HG03460 (cell line): ENCODE measurements at regions not wholly inside any gene's neighbourhood (a gene's known extent, or its start where the extent isn't known, plus 50 kb on each side); places are given as distances from the start of the nearest gene placed in this dataset.

Experiments
- ATAC-seq: cut with Tn5 transposase; IDR thresholded peaks from one replicate; pipeline ENCODE4 v1.9.1; 2021; ENCODE audit not compliant: unreplicated experiment

DNA sequence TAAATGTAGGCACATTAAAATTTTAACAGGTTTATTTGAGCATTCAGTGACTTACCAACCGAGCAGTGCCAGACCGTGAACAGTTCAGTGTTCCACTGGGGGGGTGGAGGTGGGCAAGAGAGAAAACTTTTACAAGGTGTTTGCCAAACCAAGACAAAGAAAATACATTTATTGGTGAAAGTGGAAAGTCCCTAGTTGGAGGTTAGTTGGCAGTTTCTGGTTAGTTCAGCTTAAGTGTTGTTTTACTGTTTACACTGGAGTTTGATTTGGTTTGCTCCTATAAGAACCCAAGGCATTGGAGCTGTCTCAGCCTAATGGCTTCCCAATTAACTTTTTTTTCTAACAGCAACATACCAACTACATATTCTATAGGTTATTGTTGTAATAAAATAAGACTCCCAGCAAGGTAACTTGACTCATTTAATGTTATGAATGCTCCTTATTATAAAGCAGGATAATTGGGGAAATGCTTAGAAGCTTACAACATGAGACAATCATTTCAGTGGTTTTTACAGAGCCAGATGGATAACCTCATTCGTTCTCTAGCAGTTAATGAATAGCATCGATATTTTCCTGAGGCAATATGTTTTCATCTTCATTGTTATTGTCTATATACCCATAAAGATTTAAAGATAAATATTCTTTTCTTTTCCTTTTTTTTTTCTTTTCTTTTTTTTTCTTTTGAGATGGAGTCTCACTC is 115.8 kb downstream of the ETNK1 start:
- no peak for ATAC-seq

DNA sequence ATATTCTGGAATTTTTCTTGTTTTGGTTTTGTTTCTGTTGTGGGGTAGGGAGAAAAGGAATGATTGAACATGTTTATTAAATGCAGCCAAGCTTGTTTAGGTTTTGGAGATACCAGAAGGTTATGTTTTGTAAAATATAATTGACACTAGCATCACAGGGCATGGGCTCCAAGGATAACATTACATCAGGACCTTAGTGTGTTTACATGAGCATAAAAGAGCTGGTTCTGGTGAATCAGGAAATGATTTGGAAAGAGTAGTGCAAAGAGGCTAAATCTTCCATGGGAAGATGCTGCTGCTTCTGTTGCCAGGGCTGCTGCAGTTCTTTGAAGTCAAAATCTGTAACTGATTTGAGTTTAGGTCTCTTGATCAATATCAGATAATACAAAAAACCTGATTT is 118.7 kb downstream of the ETNK1 start:
- ATAC-seq = no peak

DNA sequence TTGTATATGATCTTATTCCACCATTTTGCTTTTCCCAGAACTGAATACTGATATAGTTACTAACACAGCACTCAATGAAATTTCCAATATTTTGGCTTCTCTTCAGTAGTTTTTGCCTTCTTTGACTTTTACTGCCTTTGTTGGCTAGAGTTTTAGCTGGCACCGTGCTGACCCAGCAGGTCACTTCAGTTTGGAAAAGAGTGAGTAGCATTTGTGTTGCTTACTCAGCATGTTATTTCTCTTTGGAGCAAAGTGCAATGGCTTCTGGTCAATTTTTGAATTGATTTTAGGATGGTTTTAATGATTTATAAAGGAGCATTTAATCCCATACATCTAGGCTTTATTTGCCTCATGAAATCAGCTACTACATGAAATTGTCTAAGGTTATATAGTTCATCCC is 119.2 kb downstream of the ETNK1 start:
- no peak for ATAC-seq

DNA sequence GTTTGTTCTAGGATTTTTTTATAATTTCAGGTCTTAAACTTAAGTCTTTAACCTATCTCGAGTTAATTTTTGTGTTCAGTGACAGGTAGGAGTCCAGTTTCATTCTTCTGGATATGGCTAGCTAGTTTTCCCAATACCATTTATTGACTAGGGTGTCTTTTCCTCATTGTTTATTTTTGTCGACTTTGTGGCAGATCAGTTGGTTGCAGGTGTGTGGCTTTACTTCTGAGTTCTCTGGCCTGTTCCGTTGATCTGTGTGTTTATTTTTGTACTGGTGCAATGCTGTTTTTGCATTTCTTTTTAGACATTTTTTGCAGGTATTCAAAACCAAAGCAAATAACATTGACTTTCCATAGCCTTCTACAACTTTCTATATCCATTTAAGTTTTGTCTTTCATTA is 121.7 kb downstream of the ETNK1 start:
- no peak for ATAC-seq

DNA sequence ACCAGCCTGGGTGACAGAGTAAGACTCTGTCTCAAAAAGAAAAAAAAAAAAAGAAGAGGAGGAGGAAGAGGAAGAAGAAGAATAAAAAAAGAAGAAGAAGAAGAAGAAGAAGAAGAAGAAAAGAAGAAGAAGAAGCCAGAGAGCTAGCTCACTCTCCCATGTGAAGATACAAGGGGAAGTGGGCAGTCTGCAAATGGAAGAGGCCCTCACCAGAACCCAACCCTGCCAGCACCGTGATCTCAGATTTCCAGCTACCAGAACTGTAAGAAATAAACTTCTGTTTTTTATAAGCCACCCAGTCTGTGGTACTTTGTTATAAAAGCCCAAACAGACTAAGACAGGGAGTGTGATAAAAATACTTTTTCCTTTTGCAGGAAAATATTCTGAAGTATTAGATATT is 130.7 kb downstream of the ETNK1 start:
- no peak for ATAC-seq

DNA sequence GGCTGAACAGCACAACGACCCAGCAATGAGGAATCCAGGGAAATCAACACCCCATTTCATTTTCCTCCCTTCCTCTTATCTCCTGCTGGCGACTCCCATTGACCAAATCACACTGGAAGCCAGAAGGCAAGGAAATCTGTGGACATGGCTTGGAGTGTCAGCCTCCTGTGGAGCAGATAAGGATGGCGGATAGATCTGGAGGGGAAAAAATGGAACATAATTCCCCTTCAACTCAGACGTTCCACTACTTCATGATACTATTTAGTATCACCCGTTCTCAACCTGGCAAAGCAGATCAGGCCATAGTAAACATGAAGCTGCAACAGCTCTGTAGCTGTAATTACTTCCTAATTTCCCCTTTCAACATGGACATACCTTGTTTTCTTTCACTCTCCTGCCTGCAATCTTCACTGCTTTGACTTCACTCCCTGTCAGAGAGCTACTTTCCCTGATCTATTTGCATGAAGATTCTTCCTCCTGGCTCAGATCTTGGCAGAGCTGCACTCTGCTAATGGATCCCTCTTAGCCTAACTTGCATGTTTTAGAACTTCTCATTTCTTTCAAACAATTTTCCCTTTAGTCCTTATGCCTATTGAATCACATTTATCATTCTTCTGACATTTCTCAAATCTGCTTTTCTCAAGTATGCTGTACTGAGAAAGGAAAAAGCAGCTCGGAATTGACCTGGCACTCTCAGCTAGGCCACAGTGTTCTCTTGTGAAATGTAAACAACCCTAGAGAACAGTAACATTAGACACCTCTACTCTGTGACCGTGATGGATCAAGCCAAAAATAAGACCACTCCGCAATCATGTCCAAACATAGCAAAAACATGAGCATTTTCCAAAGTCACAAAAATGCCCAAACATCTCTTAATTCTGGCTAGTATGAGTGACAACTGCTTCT is 135.1 kb downstream of the ETNK1 start:
- ATAC-seq = no peak

DNA sequence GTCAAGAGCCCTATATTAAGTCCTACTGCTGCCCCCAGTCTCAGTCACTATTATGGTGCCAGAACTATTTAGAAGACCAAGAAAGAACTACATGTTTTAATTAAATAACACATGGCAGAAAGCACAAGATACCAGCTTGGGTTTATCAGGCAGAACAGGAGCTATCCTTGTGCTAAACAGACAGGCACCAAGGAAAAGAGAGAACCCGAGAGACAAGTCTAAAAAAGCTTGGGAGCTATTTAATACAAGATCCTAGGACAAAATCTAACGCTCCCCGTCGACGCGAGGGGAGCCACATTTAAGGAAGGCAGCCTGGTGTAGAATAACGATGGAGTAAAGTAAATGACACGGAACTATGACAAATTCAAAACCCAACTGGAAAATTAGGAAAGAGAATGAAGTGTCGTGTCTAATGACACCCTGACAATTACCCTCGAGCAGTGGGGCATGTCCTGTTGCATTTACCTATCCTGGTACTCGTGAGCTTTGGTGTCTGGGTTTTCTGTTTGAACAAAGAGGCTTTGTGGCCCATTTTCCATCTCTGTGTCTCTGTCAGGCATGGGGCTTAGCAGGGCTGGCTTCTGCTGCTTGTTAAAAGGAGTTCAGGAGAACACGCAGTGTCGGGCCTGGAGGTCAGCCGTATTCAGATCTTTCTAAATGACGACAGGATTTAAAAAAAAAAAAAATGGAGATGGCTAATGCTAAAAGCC is 140.6 kb downstream of the ETNK1 start:
- ATAC-seq = no peak

DNA sequence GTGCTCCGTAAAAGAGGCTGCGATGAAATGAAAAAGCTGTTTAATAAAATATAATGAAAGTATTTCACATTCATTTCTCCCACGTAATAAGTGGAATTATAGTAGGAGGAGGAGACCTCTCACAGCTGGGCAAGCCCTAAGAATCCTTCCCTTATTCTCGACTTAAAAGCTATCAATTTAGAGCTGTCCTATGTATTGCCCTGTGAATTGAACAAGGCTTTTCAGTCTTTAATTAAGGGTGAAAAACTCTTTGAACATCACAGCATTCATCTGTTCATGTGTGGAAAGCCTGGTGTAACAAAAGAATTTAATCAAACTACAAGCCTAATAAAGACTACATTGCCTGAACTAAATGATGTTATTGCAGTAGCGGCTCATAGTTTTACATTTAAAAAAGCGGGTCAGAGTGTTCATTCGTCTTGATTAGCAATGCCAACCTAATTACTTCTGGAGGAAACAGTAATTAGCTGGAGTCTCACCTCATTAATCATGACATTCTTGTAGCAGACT is 142.0 kb downstream of the ETNK1 start:
- ATAC-seq = no peak

DNA sequence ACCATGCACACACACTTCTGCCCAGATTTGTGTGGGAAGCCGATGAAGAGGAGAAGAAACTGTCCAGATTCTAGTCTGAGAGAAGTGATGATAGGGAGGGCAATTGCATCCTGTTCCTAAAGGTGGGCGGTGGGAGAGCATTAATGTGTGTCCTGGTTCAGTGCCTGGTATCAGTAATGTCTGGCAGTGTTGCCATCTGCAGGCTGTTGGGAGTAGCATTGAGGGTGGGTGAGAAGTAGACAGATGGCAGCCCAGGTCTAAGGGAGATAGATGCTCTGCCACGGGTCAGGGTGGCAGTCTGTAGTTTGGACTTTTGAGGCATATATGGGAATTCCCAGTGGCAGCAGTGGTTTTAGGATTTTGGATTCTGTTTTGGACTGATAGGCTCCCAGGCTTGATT is 156.4 kb downstream of the ETNK1 start:
- ATAC-seq = no peak

DNA sequence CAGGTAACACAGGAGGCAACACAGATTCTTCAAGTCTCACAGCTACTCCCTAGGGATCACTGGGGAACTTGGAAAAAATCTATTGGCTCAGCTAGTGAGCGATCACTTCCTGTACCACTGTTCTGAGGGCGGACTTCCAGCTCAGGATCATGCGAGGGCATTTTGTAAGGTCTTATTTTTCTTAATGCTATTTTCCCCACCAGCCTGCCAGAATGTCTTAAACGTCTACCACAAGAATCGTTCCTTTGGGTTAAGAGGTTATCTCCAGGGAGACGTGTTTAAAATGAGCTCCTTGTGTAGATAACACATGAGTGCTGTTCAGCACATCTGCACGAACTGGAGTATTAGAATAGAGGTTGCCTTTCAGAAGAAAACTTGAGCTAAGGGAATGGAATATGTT is 162.6 kb downstream of the ETNK1 start:
- ATAC-seq = no peak

DNA sequence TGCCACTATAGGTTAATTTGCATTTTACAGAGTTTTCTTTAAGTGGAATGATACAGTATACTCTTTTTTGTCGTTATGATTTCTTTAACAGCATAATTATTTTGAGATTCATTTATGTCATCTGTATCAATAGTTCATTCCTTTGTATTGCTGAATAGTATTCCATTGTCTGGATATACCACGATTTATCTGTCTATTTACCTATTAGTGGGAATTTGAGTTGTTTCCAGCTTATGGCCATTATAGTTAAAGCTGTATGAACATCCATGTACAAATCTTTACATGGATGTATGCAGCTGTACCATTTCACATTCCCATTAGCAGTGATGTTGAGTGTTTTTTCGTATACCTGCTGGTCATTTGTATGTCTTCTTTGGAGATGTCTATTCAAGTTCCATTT is 163.9 kb downstream of the ETNK1 start:
- no peak for ATAC-seq

DNA sequence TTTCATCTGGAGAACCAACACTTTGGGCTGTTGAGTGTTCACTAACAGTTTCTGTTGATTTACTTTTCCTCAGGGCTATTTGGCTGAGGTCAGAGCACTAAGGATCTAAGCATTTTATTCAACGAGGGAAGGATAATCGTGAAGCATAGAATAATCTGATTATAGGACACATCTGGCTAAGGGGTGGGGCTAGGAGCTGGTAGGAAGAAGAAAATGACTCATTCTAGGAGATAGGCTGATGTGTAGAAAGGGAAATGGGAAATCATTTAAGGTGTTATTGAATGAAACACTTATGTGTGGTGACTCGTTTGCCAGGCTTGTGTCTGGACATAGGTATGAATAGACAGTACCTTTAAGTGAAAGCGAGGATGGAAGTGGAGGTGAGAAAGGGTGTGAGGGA is 167.2 kb downstream of the ETNK1 start:
- ATAC-seq = no peak

DNA sequence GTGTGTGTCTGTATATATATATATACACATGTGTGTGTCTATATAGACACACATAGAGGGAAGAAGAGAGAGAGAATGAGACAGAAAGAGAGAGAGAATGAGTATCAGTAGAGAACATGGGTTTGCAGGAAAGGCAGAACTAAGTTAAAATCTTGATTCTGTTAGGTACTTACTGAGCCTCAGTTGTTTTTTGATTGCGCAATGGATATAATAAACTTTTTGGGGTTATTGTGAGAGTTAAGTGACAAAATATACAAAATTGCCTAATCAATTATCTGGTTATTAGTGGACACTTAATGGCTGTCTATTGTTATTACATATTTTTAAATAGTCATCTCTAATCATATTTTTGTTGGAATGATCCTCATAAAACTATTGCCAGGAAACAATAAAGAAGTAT is 169.0 kb downstream of the ETNK1 start:
- no peak for ATAC-seq

DNA sequence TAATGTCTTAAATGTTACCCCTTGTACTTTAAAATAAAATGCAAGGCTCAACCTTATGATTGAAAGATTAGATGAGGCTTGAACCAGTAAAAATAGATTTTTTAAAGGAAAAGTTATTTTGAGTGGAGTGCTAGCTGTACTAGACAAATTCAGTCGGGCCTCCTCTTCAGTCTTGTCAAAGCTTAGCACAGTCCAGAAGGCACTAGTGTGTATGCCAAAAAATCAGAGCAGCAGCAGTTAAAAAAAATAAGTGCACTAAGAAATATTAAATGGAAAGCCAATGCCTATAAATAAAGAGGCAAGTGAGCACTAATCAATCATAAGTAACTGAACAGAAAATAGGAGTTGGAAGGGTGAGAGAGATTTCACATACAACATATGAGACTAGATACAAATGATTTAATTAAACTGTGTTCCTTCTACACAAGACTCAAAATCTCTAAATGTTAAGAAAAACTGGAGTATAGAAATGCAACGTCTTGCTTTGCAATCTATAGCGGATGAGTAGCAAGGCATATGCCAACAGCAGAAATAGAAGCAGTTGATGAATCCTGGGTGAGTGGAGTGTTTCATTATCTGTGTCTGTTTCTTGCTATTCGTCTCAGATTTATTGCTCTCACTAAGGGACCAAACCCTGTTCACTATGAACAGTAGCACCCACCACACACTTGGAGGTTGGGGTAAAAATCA is 172.1 kb downstream of the ETNK1 start:
- no peak for ATAC-seq

DNA sequence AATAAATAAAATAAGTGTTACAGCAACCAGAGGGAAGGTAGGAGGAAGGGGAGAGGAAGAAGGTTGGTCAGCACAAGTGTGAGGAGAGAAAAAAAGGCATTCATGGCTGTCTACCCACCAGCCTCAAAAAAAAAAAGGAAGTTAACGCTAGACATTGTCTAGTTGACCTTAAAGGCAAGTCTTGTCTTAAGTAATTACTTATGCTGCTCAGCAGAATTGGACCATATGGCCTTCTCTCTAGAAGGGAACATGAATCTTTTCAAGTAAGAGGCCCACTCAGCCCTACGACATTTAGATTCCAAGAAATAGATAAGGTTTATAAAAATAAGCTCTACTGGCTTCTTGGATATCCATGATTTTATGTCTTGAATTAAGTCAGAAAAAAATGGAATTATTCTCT is 172.7 kb downstream of the ETNK1 start:
- no peak for ATAC-seq

DNA sequence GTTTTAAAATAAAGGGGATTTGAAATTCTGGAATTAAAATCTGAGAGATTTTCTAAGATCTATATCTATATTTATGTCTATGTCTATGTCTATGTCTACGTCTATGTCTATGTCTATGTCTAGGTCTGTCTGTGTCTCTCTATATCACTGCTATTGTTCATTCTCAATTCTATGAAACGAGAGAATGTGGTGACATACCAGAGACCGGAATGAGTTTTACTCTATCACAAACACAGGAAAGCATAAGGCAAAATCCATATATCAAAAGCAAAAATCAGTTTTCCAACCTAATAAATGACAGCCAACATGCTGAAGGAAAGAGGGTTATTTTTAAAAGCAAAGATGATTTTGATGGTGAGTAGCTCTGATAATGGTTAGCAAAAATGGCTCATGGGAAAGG is 173.1 kb downstream of the ETNK1 start:
- no peak for ATAC-seq

DNA sequence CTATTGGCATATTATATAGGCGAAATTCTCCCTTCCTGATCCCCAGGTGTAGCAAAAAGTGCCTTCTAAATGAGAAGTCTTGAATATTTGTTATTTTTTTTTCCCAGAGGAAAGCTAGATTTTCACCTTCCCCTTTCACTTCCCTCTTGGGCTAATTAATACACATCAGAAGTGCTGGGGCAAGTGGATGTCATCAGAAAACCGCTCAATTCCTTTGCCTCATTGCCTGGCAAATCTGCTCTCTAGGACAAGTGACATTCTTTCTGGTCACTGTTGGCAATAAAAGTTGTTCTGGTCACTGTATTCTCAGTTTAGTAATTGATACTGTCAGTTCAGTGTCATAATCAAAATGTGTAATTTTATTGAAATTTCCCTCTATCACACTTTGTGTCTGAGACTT is 174.5 kb downstream of the ETNK1 start:
- no peak for ATAC-seq

DNA sequence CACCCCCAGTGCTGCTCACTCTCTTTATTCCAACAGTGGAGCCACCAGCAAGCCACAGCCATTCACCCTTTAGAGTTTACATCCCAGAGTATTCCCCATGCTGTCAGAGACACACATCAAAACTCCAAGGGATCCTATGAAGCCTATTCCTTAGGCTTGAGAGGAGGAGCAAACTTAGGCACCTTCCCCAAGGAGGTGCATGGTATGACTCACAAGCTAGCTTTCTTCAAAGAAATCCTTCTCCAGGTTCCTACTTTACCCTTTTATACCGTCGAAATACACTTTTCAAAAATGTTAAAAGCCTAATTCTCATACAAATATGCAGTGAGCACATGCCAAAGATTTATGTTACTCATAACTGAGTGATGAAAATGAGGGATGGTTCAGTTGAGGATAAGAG is 175.4 kb downstream of the ETNK1 start:
- no peak for ATAC-seq

DNA sequence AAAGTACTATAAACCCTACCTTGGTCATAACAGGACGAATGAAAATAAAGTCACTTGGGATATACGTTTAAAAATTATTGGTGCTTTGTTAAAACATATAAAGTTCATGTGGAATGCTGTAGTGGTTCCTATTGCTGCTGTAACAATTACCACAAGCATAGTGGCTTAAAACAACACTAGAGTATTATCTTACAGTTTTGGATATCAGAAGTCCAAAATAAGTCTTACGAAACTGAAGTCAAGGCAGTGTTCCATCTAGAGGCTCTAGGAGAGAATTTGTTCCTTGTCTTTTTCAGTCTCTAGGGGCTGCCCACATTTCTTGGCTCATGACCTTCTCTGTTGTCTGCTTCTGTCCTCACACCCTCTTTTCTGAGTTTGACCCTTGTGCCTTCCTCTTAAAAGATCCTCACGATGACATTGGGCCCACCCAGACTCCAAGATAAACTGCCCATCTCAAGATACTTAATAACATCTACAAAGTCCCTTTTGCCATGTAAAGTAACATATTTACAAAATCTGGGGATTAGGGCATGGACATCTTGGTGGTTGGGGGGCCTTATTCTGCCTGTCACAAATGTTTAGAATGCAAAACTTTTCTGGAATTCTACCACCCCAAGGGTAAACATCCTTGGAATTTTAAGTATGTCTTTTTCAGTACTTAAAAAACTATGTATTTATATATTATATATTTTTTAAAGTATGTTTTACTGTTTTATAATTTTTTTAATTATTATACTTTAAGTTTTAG is 178.1 kb downstream of the ETNK1 start:
- no peak for ATAC-seq

DNA sequence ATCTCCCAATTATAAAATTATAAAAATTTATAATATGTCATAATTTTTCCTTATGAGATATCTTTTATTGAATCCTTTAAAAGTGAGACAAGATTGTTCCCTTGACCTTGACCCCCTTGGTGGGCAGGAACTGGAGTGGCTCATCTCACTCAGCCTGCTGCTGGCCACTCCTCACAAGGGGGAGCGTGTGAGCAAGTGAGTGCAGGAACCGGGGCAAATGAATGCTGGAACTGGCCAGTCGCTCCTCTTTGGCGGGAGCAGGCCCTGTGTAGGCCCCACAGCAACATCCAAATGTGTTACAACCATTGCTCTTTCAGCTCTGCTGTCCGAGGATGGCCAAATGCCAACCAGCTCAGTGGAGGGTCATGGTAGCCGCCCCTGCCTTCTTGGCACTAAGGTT is 178.8 kb downstream of the ETNK1 start:
- no peak for ATAC-seq
